Raji (cell line): ENCODE measurements at regions not wholly inside any gene's neighbourhood (a gene's known extent, or its start where the extent isn't known, plus 50 kb on each side); places are given as distances from the start of the nearest gene placed in this dataset.

ENCODE experiments used
- POLR2A ChIP-seq: IDR thresholded peaks from 2 replicates; pipeline ENCODE4 v1.6.1; 2011; ENCODE audit warnings: low read depth, low read length, control low read depth; ENCODE audit not compliant: insufficient read depth

- TF ChIP-seq POLR2A = no peak
These were observed 59.1 kb upstream of the ZNF30 start for GRCh38 chr19:34867631-34868030.

DNA sequence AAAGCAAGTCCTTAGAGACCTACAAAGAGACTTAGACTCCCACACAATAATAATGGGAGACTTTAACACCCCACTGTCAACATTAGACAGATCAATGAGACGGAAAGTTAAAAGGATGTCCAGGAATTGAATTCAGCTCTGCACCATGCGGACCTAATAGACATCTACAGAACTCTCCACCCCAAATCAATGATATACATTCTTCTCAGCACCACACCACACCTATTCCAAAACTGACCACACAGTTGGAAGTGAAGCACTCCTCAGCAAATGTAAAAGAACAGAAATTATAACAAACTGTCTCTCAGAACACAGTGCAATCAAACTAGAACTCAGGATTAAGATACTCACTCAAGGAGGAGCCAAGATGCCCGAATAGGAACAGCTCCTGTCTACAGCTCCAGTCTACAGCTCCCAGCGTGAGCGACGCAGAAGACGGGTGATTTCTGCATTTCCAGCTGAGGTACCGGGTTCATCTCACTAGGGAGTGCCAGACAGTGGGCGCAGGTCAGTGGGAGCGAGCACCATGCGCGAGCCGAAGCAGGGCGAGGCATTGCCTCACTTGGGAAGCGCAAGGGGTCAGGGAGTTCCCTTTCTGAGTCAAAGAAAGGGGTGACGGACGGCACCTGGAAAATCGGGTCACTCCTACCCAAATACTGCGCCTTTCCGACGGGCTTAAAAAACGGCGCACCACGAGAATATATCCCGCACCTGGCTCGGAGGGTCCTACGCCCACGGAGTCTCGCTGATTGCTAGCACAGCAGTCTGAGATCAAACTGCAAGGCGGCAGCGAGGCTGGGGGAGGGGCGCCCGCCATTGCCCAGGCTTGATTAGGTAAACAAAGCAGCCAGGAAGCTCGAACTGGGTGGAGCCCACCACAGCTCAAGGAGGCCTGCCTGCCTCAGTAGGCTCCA, 66.6 kb upstream of the ZNF30 start:
- TF ChIP-seq POLR2A = 0 out of 2 replicates have a peak, but pooled peaks have one; percentile 12

- TF ChIP-seq POLR2A = no peak
These were observed 70.7 kb upstream of the ZNF30 start for GRCh38 chr19:34856052-34856451.

- TF ChIP-seq POLR2A = no peak
These were observed 73.3 kb upstream of the ZNF30 start for GRCh38 chr19:34853369-34853768.

GRCh38 chr19:34852669-34853068, 74.0 kb upstream of the ZNF30 start:
- TF ChIP-seq POLR2A = no peak

DNA sequence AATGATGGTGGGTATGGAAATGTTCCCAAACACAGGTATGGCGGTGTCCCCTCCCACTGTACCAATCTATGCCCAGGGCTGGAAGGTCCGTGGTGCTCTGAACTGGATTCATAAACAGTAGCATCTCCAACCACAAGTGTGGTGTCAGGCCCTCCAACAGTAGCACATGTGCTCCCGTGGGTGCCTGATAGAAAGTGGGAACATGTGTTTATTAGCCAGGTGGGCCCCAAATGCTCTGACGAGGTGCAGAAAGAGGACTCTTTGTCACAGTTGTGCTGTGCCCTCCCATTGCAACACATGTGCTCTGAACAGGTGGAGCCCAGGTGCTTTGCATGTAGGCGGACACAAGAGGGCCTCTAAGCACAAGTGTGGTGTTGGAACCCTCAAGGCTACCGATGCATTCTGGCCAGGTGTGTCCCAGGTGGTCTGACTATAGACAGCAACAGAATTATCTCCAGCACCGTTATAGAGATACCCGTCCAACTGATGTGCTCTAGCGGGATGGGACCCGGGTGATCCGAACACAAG, 75.4 kb upstream of the ZNF30 start:
- no peak for TF ChIP-seq POLR2A

GRCh38 chr19:34847393-34847792, 74.4 kb upstream of the ZNF599 start:
- no peak for TF ChIP-seq POLR2A

GRCh38 chr19:34844277-34844676, 71.3 kb upstream of the ZNF599 start:
- TF ChIP-seq POLR2A = no peak

DNA sequence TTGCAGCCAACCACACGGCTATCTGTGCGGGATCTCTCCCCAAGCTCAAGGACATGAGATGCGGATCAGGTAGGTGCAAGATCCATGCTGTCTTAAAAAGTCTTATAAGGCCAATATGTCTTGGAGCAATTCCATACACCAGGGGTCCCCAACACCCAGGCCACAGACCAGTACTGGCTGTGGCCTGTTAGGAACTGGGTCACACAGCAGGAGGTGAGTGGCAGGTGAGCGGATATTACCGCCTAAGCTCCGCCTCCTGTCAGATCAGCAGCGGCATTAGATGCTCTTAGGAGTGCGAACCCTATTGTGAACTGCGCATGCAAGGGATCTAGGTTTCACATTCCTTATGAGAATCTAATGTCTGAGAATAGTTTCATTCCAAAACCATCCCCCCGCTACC, 68.8 kb upstream of the ZNF599 start:
- TF ChIP-seq POLR2A = no peak

DNA sequence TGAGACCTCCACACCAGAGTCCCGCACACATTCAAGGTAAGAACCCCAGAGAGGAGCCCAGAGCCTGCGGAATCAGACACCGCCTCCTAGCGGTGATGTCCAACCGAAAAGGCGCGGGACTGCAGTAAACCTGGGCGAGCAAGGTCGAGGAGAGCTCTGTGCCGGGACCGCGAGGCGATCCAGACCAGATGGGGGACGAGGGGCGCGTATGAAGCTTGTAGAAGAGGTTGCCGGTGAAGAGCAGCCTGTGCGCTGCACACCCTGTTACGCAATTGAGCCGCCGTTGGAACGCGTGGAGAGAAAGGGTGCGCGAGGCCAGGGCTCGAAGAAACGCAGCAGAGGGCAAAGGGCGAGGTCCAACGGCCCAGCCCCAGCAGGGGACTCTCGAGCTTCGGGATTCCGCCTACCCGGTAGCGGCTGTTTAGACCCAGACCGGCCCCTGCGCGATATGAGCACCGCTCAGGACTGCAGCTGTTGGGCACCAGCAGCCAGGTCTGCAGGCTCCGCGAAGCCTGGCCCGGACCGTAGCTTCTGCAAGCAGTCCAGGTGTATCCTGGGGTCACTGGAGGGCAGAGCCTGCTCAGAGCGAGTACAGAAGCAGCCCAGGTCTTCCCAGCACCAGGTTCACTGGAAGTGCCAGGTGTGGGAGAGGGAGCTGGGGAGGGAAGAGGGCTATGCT, 65.9 kb upstream of the ZNF599 start:
- TF ChIP-seq POLR2A = no peak

DNA sequence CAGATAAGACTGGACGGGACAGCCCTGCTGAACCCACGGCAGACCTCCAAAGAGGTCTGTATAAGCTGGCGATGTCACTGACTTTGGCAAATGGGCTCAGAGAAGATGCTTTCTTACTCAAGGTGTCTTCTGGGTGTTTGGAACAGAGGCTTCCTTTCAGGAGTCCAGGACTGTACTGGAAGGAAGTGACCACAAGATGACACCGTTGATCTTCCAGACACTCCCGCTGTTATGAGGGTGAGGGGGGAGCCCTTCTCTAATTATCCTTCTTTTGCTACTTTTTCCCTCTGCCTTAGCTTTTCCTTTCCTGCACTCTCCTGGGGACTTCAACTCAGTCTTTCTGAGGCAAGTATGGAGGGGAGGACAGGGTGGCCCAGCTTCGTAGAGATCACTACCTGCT, 65.2 kb upstream of the ZNF599 start:
- no peak for TF ChIP-seq POLR2A

- no peak for TF ChIP-seq POLR2A
These were observed 64.2 kb upstream of the ZNF599 start for GRCh38 chr19:34837262-34837661.

GRCh38 chr19:34835631-34836351, 62.8 kb upstream of the ZNF599 start:
- TF ChIP-seq POLR2A = no peak

- no peak for TF ChIP-seq POLR2A
These were observed 61.6 kb upstream of the ZNF599 start for GRCh38 chr19:34834472-34835061.

GRCh38 chr19:34832581-34833112, 59.6 kb upstream of the ZNF599 start:
- TF ChIP-seq POLR2A = no peak
